ENCODE measurements at regions not wholly inside any gene's neighbourhood (a gene's known extent, or its start where the extent isn't known, plus 50 kb on each side); places are given as distances from the start of the nearest gene placed in this dataset.
A peak's percentile ranks its signal among the peaks of the same experiment; 100 is the strongest.

- Histone ChIP-seq H4K91ac (ENCODE audit: insufficient read depth, low read depth, low read length) (peak overlapping the region; percentile 18; the same call in 1 of the 2 replicates), H3K27ac (ENCODE audit: insufficient read depth, low read length) (peak overlapping the region; percentile 72), H3K36me3 (ENCODE audit: control insufficient read depth, insufficient read depth, low read length) (no peaks in the 10 kb centered on the region), H3K4me2 (ENCODE audit: low read depth, low read length) (peak overlapping the region; percentile 55; the same call in 1 of the 2 replicates), H3K27me3 (ENCODE audit: control insufficient read depth, insufficient read depth, low read length) (no peaks in the 10 kb centered on the region), H3K4me3 (ENCODE audit: insufficient read depth, low read depth, low read length) (no peak overlapping the region), H3K9ac (ENCODE audit: low read depth, low read length) (no peak overlapping the region), H3K23ac (ENCODE audit: low read depth, low read length) (no peak overlapping the region), H2AK9ac (replicated peaks; ENCODE audit: low read depth, low read length, poor library complexity) (no peak overlapping the region), H3K4ac (ENCODE audit: low read depth, low read length) (peak overlapping the region; percentile 69; the same call in 1 of the 2 replicates), H2BK15ac (ENCODE audit: low read depth, low read length) (no peak overlapping the region), H3K14ac (replicated peaks; ENCODE audit: low read depth, low read length) (no peak overlapping the region), H2AFZ (replicated peaks; ENCODE audit: low read length, poor library complexity) (peak overlapping the region; percentile 79), H4K8ac (ENCODE audit: low read depth in 2 of 2, low read length in 2 of 2) (no peak overlapping the region), H2AK5ac (ENCODE audit: low read depth, low read length) (0 out of 2 replicates have a peak overlapping the region, but pooled peaks have one; percentile 10), H2BK20ac (ENCODE audit: low read depth, low read length) (no peak overlapping the region), H3K79me1 (ENCODE audit: low read depth in 1 of 2, low read length in 2 of 2) (no peaks in the 10 kb centered on the region), H3K9me1 (ENCODE audit: insufficient read depth, low read length) (no peaks in the 10 kb centered on the region; the same call in 1 of the 2 replicates), H2BK120ac (ENCODE audit: low read depth, low read length) (peak overlapping the region; percentile 53; the same call in 1 of the 2 replicates), H2BK5ac (ENCODE audit: low read depth, low read length, poor library complexity, severe bottlenecking) (no peak overlapping the region), H3K4me1 (ENCODE audit: control insufficient read depth, insufficient read depth, low read length) (peaks cover 3% of the 10 kb centered on the region; the same call in 1 of the 2 replicates), H3K9me3 (ENCODE audit: control insufficient read depth, insufficient read depth, low read length) (no peaks in the 10 kb centered on the region), H3K56ac (ENCODE audit: extremely low read depth, insufficient read depth, low read length) (no peak overlapping the region), H3K18ac (ENCODE audit: low read depth, low read length) (no peak overlapping the region), H4K20me1 (ENCODE audit: insufficient read depth, low read length) (no peaks in the 10 kb centered on the region), H4K5ac (ENCODE audit: low read depth, low read length) (no peak overlapping the region; the same call in 1 of the 2 replicates)
- DNase-seq (peak; percentile 89), ATAC-seq (ENCODE audit: low read depth) (peak; percentile 86)
- intact Hi-C loops (cut with micrococcal nuclease) (no loop called here), in situ Hi-C loops (cut with MboI; ENCODE audit: low sequenced_read_pairs) (no loop called here), dilution Hi-C loops (cut with HindIII; ENCODE audit: low sequenced_read_pairs, unreplicated experiment) (no loop called here)
- no peak for TF ChIP-seq ELK1 (IDR thresholded peaks at IDR 0.05; ENCODE audit: borderline replicate concordance, low read depth, low read length)
- TF ChIP-seq SMC3 (IDR thresholded peaks at IDR 0.05; ENCODE audit: low read depth, low read length) = no peak
- no peak for TF ChIP-seq MXI1 (IDR thresholded peaks at IDR 0.05; ENCODE audit: borderline replicate concordance, low read depth, low read length)
- peak; percentile 9; the same call in 1 of the 2 replicates for TF ChIP-seq RAD21 (IDR thresholded peaks at IDR 0.05; ENCODE audit: low read length)
- 0 out of 2 replicates have a peak, but pooled peaks have one; percentile 1 for TF ChIP-seq CTCF (conservative IDR thresholded peaks at IDR 0.05; ENCODE audit: low read depth, low read length)
- peak; percentile 29; the same call in 1 of the 2 replicates for TF ChIP-seq CEBPB (IDR thresholded peaks at IDR 0.05; ENCODE audit: low read depth, low read length)
- CTCF ChIA-PET = no interaction called here
- 27% methylated on average over 3 of the region's 7 CpGs; no CpG with 5 or more reads in 1 of the 2 experiments for WGBS, 2 experiments (ENCODE audit: extremely low coverage in 2 of 2, insufficient read length in 1 of 2)
- BruUV-seq (replicated peaks) = no TSS peak
- POLR2A ChIA-PET (ENCODE audit: unreplicated experiment) = no interaction called here
Measured at GRCh38 chr7:3194501-3195141, 106.4 kb upstream of the SDK1 start.
